NOMO-1 (cell line): ENCODE measurements at regions not wholly inside any gene's neighbourhood (a gene's known extent, or its start where the extent isn't known, plus 50 kb on each side); places are given as distances from the start of the nearest gene placed in this dataset.

Source experiments
- DNase-seq, 2 experiments: peaks; one replicate each; lab custom pipeline; 2025; ENCODE audit not compliant: unreplicated experiment in 2 of 2; lab: John Stamatoyannopoulos, UW

DNA sequence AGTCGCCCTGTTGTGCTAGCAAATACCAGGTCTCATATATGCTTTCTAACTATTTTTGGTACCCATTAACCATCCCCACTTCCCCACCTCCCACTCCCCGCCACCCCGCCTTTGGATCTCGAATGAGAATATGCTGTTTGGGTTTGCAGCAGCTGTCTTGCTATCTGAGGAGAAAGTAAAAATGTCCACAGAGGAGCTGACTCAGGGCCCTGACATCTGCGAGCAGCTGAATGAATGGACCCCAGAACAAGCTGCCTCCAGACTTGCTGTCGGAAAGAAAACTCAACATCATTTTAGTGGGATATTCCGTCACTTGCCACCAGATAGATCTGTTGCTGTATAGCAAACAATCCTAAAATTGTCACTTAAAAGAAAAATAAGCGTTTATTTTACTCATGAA, 103.7 kb downstream of the LINC00237 start:
- DNase-seq: no peak

DNA sequence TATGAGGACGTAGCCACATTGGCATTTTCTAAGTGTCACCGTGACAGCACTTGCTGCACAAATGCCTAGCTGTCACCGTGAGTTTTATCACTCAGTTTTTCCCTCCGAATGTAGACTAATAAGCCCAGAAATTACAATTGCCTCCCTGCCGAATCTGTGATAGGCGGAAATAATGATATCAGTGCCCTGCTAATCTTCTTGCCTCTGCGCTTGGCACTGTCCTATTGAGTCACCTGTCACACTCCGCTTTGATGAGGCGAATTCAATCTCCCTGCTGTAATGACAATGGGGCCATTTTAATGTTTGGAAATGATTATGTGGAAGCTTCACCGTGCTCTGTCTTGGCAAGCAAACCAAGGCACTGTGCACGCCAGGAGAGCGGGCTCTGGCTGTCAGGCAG, 112.8 kb downstream of the LINC00237 start:
- DNase-seq: no peak

- DNase-seq: no peak
These were observed 113.3 kb downstream of the LINC00237 start for GRCh38 chr20:20992686-20993360.

GRCh38 chr20:20992277-20992676, 113.9 kb downstream of the LINC00237 start:
- no peak for DNase-seq

- no peak for DNase-seq
These were observed 117.1 kb downstream of the LINC00237 start for GRCh38 chr20:20989081-20989480.

DNA sequence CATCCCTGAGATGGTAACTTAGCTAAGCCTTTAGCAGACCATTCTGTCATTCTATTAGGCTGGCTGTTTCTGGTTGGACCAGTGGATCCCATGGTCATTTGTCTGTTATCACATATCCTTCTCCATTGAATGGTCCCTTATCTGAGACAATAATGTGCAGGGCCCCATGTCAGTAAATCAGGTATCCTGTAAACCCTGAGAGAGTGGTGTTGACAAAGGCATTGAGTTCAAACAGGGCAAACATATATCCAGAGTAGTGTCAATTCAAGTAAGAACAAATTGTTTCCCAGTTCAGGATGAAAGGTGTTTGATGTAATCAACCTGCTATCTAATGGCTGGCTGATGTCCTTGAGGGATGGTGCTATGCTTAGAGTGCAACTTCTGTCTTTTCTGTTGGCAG, 126.2 kb downstream of the LINC00237 start:
- DNase-seq: no peak

DNA sequence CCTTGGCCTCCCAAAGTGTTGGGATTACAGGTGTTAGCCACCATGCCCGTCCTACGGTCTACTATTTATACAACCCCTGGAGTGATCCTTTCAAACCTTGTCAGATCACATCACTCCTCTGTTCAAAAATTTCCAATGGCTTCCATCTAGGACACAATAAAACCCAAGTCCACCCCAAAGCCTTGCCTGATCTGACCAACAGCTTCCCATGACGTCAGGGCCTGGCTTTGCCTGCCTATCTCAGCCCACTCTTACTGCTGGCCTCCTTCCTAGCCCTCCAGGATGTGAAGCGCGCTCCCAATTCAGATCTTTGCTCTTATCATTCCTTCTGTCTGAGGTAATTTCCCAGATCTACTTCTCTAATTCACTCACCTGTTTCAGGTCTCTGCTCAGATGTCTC, 128.4 kb downstream of the LINC00237 start:
- DNase-seq: no peak

- DNase-seq: no peak
These were observed 133.7 kb downstream of the LINC00237 start for GRCh38 chr20:20972490-20972889.

- DNase-seq: no peak
These were observed 134.3 kb downstream of the LINC00237 start for GRCh38 chr20:20971810-20972209.

- no peak for DNase-seq
These were observed 135.3 kb downstream of the LINC00237 start for GRCh38 chr20:20970841-20971240.

DNA sequence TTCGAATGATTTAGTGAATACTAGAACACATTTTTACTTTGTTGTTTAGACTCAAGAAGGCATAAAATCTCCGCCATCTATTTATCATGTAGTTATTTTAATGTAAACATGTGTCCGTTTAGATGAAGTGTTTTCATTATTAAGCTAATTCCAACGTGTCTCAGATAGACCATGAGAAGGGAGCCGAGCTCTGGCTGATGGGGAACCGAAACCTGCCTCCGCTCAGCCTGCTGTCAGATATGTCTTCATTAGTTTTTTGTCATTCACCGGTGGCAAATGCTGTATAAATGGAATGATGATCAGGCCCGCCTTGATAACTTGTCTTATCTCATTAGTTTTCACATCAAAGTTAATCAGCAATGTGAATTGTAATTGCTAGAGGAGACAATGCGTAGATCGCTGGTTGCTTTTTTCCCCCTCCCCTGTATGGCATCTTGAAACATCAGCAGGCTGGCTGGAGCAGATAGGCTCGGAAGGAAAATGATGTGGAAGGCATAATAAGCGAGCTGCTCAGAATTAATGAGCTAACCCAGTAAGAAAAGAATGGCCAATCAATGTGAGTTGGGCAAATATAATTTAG, 136.4 kb downstream of the LINC00237 start:
- peak; percentile 56 to 65 for DNase-seq

- no peak for DNase-seq
These were observed 138.5 kb downstream of the LINC00237 start for GRCh38 chr20:20967564-20968184.

GRCh38 chr20:20966171-20966570, 140.0 kb downstream of the LINC00237 start:
- no peak for DNase-seq

GRCh38 chr20:20959031-20959755, 147.0 kb downstream of the LINC00237 start:
- DNase-seq: no peak

DNA sequence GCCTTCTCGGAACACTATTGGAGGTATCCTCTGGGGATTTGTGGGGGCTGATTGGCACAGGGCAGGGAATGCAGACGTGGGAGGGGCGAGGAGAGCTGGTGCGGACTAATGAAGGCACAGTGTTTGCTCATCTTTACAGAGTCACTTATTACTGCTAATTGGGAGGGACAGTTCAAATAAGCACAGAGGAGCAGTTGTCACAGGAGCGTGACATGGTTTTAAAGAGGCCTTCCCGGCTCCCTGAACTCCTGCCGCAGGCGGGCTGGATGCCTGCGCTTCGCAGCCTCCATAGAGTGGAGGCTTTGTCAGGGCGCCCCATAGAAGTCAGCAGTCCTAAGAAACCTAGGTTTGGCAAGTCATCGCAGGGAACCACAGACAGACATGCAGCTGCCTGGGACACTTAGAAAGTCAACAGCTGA, 149.6 kb downstream of the LINC00237 start:
- DNase-seq: no peak

DNA sequence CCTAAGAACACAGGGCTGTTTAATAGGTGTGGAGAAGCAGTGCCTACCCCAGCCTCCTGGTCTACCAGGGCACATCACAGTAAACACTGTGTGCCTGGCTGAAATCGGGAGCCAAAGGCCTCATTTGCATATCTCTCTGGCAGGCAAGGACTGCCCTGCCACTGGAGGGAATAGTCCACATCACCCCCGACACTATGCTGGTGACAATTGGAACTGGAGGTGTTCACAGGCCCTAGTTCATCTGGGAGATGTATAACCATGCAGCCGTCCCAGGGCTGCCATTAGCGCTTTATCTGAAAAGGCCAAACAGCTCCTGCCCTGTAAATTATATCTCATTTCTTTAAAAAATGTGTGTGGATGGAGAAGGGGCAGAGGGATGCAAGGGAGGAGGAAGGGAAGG, 150.3 kb downstream of the LINC00237 start:
- no peak for DNase-seq

DNA sequence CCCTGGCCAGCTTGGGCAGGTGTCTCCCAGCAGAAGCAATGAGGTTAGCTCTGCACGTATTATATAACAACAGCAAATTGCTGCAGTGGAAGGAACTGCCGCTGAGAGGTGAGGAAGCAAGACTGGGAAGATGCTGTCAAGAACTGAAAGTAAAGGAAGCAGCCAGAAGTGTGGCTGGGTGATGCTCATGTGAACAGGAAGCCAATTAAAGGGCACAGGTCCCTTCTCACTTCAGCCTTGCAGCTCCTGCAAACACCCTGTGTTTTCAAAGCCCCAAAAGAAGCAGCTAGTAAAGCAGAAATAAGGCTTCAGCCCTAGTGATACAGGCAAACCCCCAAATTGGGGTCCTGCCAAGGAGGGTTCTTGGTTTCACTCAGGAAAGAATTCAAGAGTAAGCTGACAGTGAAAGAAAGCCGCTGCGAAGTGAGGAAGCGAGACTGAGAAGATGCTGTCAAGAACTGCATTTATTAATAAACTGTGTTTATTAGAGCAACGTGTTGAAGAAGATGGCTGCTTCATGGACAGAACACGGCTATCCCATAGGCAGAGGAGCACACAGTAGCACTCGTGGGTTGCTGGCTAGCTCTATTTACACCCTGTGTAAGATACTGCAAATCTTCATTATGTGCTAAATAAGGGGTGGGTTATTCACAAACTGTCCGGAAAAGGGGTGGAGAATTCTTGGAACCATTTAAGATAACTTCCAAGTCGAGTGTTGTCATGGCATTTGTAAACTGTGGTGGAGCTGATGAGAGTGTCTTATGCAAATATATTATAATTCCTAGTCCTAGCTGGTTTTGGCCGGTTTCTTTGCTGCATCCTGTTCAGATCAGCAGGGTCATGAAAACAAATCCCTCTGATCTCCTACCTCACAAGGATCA, 152.2 kb downstream of the LINC00237 start:
- DNase-seq: peak in 1 of 2 experiments; percentile 21

DNA sequence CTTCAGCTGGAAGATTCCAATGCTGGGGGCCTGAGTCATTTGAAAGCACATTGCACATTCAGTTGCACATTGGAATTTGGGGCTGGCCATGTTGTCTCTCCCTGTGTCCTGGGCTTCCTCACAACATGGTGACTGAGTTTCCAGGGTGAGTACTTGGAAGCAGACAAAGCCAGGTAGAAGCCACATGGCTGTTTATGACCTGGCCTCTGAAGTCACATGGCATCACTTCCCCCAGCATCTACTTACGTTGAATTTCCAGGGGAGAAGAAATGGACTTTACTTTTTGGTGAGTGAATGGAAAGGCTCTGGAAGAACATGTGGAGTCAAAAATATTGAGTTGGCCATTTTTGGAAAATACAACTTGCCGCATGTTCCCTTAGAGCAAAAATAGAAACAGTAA, 155.5 kb downstream of the LINC00237 start:
- no peak for DNase-seq

- DNase-seq: no peak
These were observed 159.9 kb downstream of the LINC00237 start for GRCh38 chr20:20946122-20946759.

DNA sequence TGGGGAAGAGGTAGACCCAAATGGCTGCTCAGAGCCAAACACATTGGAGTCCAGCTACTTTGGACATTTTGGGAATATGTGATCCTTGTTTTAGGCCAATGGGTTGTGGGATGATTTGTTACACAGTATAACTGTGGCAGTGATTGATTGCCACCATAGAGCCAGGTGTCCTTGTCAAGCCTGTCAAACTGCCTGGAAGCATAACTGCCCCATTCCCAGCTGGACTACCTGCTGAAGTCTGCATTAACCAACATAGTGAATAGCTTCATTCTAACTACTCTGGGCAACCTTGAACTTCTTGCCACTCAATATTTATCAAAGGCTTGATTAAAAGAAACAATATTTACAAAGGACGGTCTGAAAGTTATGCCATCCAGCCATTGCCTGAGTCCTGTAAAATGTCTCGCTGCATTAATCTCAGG, 164.7 kb downstream of the LINC00237 start:
- DNase-seq: no peak
